HK-2 (cell line): ENCODE measurements at regions not wholly inside any gene's neighbourhood (a gene's known extent, or its start where the extent isn't known, plus 50 kb on each side); places are given as distances from the start of the nearest gene placed in this dataset.

Source experiments
- DNase-seq: peaks from one replicate; pipeline ENCODE4 v3.0.0-alpha.2; 2018; ENCODE audit not compliant: unreplicated experiment

- DNase-seq: no peak
These were observed 99.9 kb upstream of the CACNA1A start for GRCh38 chr19:13606156-13606555.

GRCh38 chr19:13604902-13605586 is 98.8 kb upstream of the CACNA1A start:
- no peak for DNase-seq

DNA sequence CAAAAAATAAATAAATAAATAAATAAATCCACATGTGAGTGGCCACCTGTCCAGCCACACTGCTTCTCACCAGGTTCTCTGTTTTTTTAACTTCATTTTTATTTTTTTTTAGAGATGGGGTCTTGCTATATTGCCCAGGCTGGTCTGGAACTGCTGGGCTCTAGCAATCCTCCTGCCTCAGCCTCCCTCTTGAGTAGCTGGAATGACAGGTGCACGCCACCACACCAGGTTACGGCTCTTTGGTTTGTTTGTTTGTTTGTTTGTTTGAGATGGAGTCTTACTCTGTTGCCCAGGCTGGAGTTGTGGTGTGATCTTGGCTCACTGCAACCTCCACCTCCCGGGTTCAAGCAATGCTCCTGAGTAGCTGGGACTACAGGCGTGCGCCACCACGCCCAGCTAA is 94.5 kb upstream of the CACNA1A start:
- no peak for DNase-seq

DNA sequence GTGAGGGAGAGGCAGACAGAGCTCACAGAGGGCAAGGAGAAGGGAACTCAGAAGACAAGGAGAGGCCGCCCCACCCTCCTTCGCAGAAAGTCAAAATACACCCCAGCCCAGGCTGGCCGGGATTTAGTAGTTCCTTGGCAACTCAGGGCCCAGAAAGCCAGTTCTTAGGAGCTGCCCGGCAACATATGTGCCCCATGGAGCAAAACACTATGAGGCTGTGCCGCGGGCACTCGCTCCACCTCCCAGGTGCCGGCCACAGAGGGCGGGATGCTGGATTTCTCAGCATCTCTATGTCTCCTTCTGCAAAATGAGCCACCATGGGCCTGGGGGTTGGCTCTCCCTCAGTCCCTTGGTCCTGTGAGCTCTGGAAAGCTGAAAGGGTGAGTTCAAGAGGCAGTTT is 93.8 kb upstream of the CACNA1A start:
- no peak for DNase-seq

GRCh38 chr19:13599681-13600080 is 93.4 kb upstream of the CACNA1A start:
- DNase-seq: no peak

DNA sequence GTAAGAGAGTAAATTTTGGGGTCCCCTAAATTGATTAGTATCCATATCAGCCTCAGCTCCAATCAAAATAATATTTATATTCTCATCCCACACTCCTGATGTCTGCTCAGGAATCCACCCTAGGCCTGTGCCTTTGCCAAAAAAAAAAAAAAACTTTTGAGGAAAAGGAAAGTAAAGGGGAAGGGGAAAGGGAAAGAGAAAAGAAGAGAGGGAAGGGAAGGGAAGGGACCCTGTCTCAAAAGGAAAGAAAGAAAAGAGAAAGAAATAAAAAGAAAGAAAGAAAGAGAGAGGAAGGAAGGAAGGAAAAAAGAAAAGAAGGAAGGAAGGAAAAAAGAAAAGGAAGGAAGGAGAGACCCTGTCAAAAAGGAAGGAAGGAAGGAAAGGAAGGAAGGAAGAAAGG is 91.8 kb upstream of the CACNA1A start:
- DNase-seq: no peak

- DNase-seq: peak; percentile 39
These were observed 91.4 kb upstream of the CACNA1A start for GRCh38 chr19:13597640-13598039.

DNA sequence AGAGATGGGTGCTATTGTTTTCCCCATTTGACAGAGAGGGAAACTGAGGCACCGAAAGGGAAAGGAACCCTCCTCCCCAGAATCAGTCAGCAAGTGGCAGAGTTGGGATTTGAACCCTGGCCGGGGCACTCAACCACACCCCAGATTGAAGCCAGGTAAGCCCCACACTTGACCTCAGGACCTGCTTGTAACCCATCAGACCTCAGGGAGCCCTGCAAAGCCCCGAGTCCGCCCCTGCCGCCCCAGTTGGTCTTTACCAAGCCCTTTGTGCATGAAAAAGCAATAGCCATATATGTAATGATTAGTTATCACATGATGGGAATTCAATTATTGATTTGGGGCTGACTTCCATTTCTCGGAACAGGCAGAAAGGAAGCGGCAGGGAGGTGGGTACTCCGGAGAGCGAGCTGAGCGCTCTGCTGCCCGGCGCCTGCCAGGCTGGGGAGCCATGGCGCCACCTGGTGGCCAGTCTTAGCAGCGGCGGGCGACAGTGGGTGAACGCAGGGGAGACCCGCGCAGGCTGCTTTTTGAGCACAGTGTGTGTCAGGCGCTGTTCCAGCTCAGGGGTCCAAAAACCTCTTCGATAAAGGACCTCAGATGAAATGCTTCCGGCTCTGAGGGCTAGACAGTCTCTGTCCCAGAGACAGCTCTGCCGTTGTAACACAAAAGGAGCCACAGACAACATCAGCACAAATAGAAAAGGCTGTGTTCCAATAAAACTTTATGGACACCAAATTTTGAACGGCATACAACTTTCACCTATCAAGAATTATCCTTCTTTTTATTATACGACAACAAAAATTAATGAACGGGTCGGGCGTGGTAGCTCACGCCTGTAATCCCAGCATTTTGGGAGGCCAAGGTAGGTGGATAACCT is 82.9 kb upstream of the CACNA1A start:
- DNase-seq: peak; percentile 75

- DNase-seq: no peak
These were observed 79.2 kb upstream of the CACNA1A start for GRCh38 chr19:13585512-13585911.

- DNase-seq: no peak
These were observed 77.5 kb upstream of the CACNA1A start for GRCh38 chr19:13583753-13584152.

DNA sequence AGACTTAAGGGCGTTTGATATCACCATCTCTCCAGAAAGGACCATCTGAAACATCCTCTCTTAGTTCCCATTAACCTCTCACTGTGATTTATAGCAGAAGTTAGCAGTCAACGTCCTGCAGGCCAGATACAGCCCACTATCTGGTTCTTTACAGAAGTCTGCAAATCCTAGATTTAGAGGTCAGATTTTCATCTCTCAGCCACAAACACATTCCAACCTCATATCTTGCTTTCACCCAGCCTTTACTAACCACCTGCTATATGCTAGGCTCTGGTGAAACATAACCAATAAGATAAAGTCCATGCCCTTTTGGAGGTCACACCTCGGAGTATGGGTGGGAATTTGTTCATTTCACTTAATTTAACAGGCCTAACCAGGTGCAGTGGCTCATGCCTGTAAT is 76.8 kb upstream of the CACNA1A start:
- DNase-seq: no peak

DNA sequence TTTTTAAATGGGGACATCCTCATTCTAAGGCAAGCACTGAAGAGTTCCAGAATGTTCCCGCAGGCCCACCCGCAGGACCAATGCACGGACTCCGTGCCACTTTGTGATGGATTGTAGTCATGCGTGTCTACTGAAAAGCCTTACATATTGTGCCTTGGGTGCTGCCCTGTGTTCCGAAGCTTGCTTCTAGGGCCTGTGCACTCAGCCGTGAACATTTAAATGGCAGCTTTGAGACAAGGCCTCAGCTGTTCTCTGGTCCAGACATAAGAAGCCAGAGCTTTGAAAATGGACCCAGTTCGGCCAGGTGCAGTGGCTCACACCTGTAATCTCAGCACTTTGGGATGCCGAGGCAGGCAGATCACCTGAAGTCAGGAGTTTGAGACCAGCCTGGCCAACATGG is 75.3 kb upstream of the CACNA1A start:
- DNase-seq: no peak

DNA sequence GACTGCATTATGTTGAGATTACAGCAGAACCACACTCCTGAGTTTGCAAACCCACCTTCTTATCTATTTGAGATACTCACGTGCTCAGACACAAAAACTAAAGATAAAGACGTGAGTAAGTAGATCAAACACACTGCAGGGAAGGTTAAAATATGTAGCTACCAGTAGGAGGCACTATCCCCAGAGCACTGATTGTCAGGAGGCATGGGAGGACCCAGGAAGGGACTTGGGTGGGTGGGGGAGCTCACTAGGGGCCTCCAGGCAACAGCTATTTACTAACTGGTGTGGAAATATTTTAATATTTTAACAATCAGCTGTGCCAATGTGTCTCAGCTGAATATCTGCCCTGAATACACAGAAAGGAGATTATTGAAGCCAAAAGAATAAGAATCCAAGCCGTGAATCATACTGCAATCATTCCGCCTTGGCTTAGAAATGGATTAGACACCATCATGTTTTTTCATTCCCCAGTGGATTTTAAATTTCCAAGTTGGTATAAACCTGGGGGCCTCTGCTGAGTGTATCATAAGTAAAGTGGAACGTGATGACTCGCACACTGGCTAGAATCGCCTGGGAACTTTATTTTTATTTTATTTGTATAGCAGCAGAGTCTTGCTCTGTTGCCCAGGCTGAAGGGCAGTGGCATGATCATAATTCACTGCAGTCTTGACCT is 73.2 kb upstream of the CACNA1A start:
- no peak for DNase-seq

DNA sequence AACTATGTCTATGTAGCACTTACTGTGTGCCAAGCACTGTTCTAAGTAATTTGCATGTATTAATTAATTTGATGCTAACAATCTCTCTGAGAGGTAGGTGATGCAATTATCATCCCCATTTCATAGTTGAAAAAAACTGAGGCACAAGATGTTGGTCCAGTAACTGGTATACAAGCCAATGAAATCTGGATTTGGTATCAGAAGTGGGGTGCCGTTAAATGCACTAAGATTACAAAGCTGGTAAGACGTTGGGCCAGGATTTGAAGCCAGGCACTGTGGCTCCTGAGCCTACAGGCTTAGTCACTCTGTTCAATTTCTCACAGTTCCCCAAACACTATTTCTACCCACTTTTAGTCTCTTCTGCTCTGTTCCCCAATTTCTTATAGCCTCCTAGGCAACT is 70.4 kb upstream of the CACNA1A start:
- DNase-seq: no peak

GRCh38 chr19:13574933-13575332 is 68.7 kb upstream of the CACNA1A start:
- no peak for DNase-seq

DNA sequence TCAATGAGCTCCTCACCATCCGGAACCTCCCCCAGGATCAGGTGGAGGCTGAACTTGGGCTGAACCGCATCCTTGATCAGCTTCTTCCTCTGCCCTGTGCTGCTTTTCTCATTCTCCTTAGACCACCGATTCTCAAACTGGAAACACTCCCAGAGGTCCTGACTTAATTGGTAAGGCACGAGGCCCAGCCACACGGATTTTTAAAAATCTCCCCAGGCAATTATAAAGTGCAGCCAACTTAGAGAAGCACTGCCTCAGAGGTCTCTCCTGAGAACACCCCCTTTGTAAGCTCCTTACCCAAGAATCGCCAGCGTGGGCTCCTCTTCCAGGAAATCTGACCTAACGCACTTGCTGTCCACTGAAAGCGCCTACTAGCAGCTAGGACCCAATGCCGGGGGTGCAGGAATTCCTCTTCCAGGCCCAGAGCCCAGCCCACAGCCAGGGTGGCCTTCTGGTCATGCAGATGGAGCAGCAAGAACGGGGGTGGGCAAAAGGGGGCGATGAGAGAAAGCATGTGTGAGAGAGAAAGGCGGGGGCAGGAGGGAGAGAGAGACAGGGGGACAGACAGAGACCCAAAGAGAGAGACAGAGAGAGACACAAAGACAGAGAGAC is 66.9 kb upstream of the CACNA1A start:
- DNase-seq: no peak

DNA sequence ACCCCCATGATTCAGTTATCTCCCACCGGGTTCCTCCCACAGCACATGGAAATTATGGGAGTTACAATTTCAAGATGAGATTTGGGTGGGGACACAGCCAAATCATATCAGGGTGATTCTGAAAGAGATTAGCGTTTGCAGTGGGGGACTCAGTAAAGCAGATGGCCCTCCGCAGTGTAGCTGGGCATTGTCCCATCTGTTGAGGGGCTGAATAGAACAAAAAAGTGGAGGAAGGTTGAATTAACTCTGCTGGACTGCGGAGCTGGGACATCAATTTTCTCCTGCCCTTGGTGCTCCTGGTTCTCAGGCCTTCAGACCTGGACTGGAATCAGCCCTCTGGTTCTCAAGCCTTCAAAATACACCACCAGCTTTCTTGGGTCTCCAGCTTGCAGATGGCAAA is 55.2 kb upstream of the CACNA1A start:
- DNase-seq: no peak

GRCh38 chr19:13557756-13558398 is 51.6 kb upstream of the CACNA1A start:
- DNase-seq: no peak

GRCh38 chr19:13556552-13556951 is 50.3 kb upstream of the CACNA1A start:
- no peak for DNase-seq
